ENCODE measurements at regions not wholly inside any gene's neighbourhood (a gene's known extent, or its start where the extent isn't known, plus 50 kb on each side); places are given as distances from the start of the nearest gene placed in this dataset.

DNA sequence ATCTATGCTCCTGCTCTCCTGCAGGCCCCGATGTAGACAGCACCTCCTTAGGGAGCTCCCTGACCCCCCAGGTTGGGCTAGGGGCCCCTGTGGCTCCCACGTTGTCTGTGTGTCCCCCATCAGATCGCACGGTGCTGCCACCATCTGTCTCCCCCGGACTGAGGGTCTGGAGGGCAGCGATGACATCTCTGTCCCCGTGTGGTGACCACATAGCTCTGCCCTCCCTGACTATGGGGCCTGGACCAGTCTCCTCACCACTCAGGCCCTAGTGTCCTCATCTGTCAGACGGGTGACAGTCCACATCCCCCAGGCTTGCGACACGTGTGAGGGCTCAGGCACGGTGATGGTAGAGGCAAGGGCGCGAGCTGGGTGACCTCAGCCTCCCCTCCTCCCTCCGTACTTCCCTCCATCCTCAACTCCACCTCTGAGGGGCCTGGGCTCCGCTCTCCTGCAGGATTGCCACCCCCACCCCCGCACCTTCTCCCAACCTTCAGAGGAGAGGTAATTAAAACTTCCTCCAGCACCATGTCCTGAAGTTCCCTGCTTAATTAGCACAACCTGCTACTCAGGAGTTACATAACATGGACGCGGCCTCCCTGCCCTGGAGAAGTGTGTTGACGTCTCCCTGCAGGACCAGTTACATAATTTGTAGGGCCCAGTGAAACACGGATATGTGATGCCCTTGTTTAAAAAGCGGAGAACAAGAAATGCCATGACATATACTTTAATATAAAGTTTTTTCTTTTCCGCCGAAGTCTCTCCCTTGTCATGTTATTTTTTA, 288.2 kb downstream of the PTPRU start:
- TF ChIP-seq POLR2A (IDR thresholded peaks at IDR 0.05) (no peak), CTCF (IDR thresholded peaks at IDR 0.05 in 4 of 5, conservative IDR thresholded peaks at IDR 0.05 in 1 of 5) (no peak)

DNA sequence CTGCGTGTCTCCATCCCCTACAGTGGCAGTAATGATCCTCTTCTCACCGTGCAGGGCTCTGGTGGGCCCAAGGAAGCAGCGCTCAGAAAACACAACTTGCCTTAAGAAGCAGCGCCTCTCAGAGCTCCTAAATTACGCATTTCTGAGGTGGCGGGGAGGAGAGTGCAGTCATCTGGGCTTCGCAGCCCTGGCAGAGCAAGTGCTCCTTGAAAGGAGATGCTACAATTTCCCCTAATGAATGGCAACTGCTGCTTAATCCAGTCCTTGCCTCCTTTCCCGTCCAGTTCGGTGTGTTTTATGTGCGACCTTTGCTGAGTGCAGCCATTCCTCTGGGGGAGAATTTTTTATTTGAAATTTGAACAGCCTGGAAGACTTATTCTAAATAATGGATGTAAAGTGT, 287.3 kb downstream of the PTPRU start:
- DNase-seq = no peak
- in situ Hi-C loops (cut with MboI; ENCODE audit: low sequenced_read_pairs in 4 of 4) = no loop called here
- Histone ChIP-seq H3K27ac (no peak overlapping the region), H3K9me3 (no peaks in the 10 kb centered on the region), H3K27me3 (peaks cover 9 to 11% (median 10%) of the 10 kb centered on the region in 3 donors), H3K4me1 (no peaks in the 10 kb centered on the region), H3K36me3 (no peaks in the 10 kb centered on the region), H3K4me3 (no peak overlapping the region)
- TF ChIP-seq CTCF (IDR thresholded peaks at IDR 0.05 in 4 of 5, conservative IDR thresholded peaks at IDR 0.05 in 1 of 5) (no peak), POLR2A (IDR thresholded peaks at IDR 0.05) (no peak)
- intact Hi-C loops (cut with DNase I; ENCODE audit: low total_unique reads) = no loop called here
- ATAC-seq = no peak

More for the DNA sequence above, 288.2 kb downstream of the PTPRU start:
- Histone ChIP-seq H3K27ac (no peak overlapping the region), H3K4me1 (no peaks in the 10 kb centered on the region), H3K9me3 (no peaks in the 10 kb centered on the region), H3K36me3 (no peaks in the 10 kb centered on the region), H3K4me3 (no peak overlapping the region), H3K27me3 (peaks cover 4 to 11% (median 11%) of the 10 kb centered on the region in 3 donors)
- intact Hi-C loops (cut with DNase I; ENCODE audit: low total_unique reads) = no loop called here
- DNase-seq (no peak), ATAC-seq (no peak)
- in situ Hi-C loops (cut with MboI; ENCODE audit: low sequenced_read_pairs in 4 of 4) = no loop called here

DNA sequence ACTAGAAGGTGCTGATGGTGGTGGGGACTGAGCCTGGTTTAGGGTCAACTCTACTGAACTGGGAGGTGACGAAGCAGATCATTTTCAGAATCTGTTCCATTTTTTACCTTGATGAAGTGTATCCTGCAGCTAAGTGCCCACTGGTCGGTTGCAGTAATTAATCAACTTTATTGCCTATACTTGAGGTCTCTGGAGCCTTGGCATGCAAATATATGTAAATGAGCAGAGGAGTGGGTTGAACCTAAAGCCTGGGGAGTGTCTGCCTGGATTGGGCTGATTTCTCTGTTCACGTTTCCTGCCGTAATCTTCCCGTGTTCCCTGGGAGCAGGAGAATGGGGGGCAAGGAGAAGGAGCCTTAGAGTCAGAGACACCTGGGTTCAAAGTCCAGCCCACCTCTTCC, 286.8 kb downstream of the PTPRU start:
- Histone ChIP-seq H3K36me3 (no peaks in the 10 kb centered on the region), H3K27me3 (peaks cover 9 to 11% (median 10%) of the 10 kb centered on the region in 3 donors), H3K27ac (no peak overlapping the region), H3K4me3 (no peak overlapping the region), H3K4me1 (no peaks in the 10 kb centered on the region), H3K9me3 (no peaks in the 10 kb centered on the region)
- ATAC-seq (no peak), DNase-seq (no peak)
- TF ChIP-seq CTCF (IDR thresholded peaks at IDR 0.05 in 4 of 5, conservative IDR thresholded peaks at IDR 0.05 in 1 of 5) (no peak), POLR2A (IDR thresholded peaks at IDR 0.05) (no peak)
- in situ Hi-C loops (cut with MboI; ENCODE audit: low sequenced_read_pairs in 4 of 4) (no loop called here), intact Hi-C loops (cut with DNase I; ENCODE audit: low total_unique reads) (no loop called here)

GRCh38 chr1:29521811-29522580, 285.7 kb downstream of the PTPRU start:
- TF ChIP-seq POLR2A (IDR thresholded peaks at IDR 0.05) (no peak), CTCF (IDR thresholded peaks at IDR 0.05 in 4 of 5, conservative IDR thresholded peaks at IDR 0.05 in 1 of 5) (no peak)
- DNase-seq (no peak), ATAC-seq (no peak)
- Histone ChIP-seq H3K27me3 (peaks cover 5 to 10% (median 7%) of the 10 kb centered on the region in 3 donors), H3K36me3 (no peaks in the 10 kb centered on the region), H3K4me3 (no peak overlapping the region), H3K4me1 (no peaks in the 10 kb centered on the region), H3K9me3 (no peaks in the 10 kb centered on the region), H3K27ac (no peak overlapping the region)
- intact Hi-C loops (cut with DNase I; ENCODE audit: low total_unique reads) = no loop called here
- in situ Hi-C loops (cut with MboI; ENCODE audit: low sequenced_read_pairs in 4 of 4) = no loop called here

All from gastrocnemius medialis (tissue), 4 donors.